Naive thymus-derived CD8-positive, alpha-beta T cell (primary cell): ENCODE measurements at regions not wholly inside any gene's neighbourhood (a gene's known extent, or its start where the extent isn't known, plus 50 kb on each side); places are given as distances from the start of the nearest gene placed in this dataset.

Source experiments
- ATAC-seq, 2 donors: fragments of 150-1000 bp; cut with Tn5 transposase in 1 of 2; sonication (Bioruptor Pico), chemical (Tn5 transposase) in 1 of 2; 1 replicate in 1 of 2; 2 replicates in 1 of 2; pipeline ENCODE4 v1.10.0; 2021; ENCODE audit warnings: mild to moderate bottlenecking in 2 of 2, moderate library complexity in 2 of 2
- POLR2A ChIA-PET: fragments of 350-600 bp; sonication (Branson Sonifier 250); formaldehyde crosslinking; loops from one replicate; lab custom pipeline; 2021; ENCODE audit warnings: antibody characterized with exemption; lab: Charles Lee
- DNase-seq, 10 donors: peaks; one replicate each; pipeline versions ENCODE4 v3.0.0 to v3.0.0-alpha.2; 2020 to 2022
- H3K27ac Mint-ChIP-seq, 10 donors: one replicate each; pipeline ENCODE4 v1.8.0; 2020 to 2022; ENCODE audit warnings: mild to moderate bottlenecking in 10 of 10, mixed read lengths in 10 of 10, moderate library complexity in 4 of 10, inconsistent platforms in 1 of 10
- H3K27me3 Mint-ChIP-seq, 5 donors: one replicate each; pipeline ENCODE4 v1.8.0; 2021 to 2022; ENCODE audit warnings: mixed read lengths in 5 of 5
- H3K36me3 Mint-ChIP-seq, 3 donors: one replicate each; pipeline ENCODE4 v1.8.0; 2020 to 2022; ENCODE audit warnings: mixed read lengths in 3 of 3, mild to moderate bottlenecking in 2 of 3, inconsistent platforms in 1 of 3
- H3K4me1 Mint-ChIP-seq, 4 donors: one replicate each; pipeline ENCODE4 v1.8.0; 2021 to 2022; ENCODE audit warnings: mixed read lengths in 4 of 4
- H3K4me3 Mint-ChIP-seq, 10 donors: one replicate each; pipeline ENCODE4 v1.8.0; 2020 to 2022; ENCODE audit warnings: mild to moderate bottlenecking in 10 of 10, mixed read lengths in 10 of 10, moderate library complexity in 6 of 10, inconsistent platforms in 1 of 10
- H3K9me3 Mint-ChIP-seq, 9 donors: one replicate each; pipeline ENCODE4 v1.8.0; 2020 to 2022; ENCODE audit warnings: mixed read lengths in 9 of 9, mild to moderate bottlenecking in 3 of 9, inconsistent platforms in 1 of 9, moderate library complexity in 1 of 9

GRCh38 chr6:2482773-2483172, 237.4 kb upstream of the GMDS start:
- no peaks in the 10 kb centered on the region for H3K4me1 Mint-ChIP-seq
- H3K36me3 Mint-ChIP-seq = peaks cover 0 to 12% (median 2%) of the 10 kb centered on the region in 3 donors
- DNase-seq (no peak), ATAC-seq (no peak)
- H3K4me3 Mint-ChIP-seq = no peak overlapping the region
- peaks cover 3 to 20% (median 14%) of the 10 kb centered on the region in 9 donors for H3K9me3 Mint-ChIP-seq
- H3K27ac Mint-ChIP-seq = no peak overlapping the region
- POLR2A ChIA-PET = interaction anchor here (0.6 kb wide), 1 partner anchor 1179 kb away, joined by 3 read pairs; no protein-coding TSS in a partner anchor
- peaks cover 2 to 29% (median 6%) of the 10 kb centered on the region in 5 donors for H3K27me3 Mint-ChIP-seq

- Mint-ChIP-seq H3K4me1 (no peaks in the 10 kb centered on the region), H3K4me3 (no peak overlapping the region), H3K36me3 (peaks cover 0 to 12% (median 2%) of the 10 kb centered on the region in 3 donors), H3K27ac (no peak overlapping the region), H3K27me3 (peaks cover 2 to 33% (median 6%) of the 10 kb centered on the region in 5 donors), H3K9me3 (peaks cover 3 to 20% (median 14%) of the 10 kb centered on the region in 9 donors)
- DNase-seq (no peak), ATAC-seq (no peak)
- POLR2A ChIA-PET = no interaction called here
Measured at GRCh38 chr6:2481307-2481706, 235.9 kb upstream of the GMDS start.

GRCh38 chr6:2480267-2480966, 235.0 kb upstream of the GMDS start:
- no peak for DNase-seq
- H3K4me1 Mint-ChIP-seq = no peaks in the 10 kb centered on the region
- peak overlapping the region in 1 of 10 donors; percentile 42 for H3K27ac Mint-ChIP-seq
- peaks cover 3 to 20% (median 14%) of the 10 kb centered on the region in 9 donors for H3K9me3 Mint-ChIP-seq
- POLR2A ChIA-PET = no interaction called here
- peaks cover 2 to 35% (median 6%) of the 10 kb centered on the region in 5 donors for H3K27me3 Mint-ChIP-seq
- H3K36me3 Mint-ChIP-seq = peaks cover 0 to 12% (median 2%) of the 10 kb centered on the region in 3 donors
- no peak for ATAC-seq
- H3K4me3 Mint-ChIP-seq = no peak overlapping the region

- Mint-ChIP-seq H3K4me3 (no peak overlapping the region), H3K27ac (no peak overlapping the region), H3K9me3 (peaks cover 3 to 15% (median 14%) of the 10 kb centered on the region in 9 donors), H3K27me3 (peaks cover 2 to 32% (median 9%) of the 10 kb centered on the region in 5 donors), H3K36me3 (peaks cover 0 to 12% (median 2%) of the 10 kb centered on the region in 3 donors), H3K4me1 (no peaks in the 10 kb centered on the region)
- ATAC-seq (no peak), DNase-seq (no peak)
- POLR2A ChIA-PET = no interaction called here
Measured at GRCh38 chr6:2478200-2478599, 232.8 kb upstream of the GMDS start.

- H3K27ac Mint-ChIP-seq = no peak overlapping the region
- no peak for DNase-seq
- no peaks in the 10 kb centered on the region for H3K4me1 Mint-ChIP-seq
- H3K9me3 Mint-ChIP-seq = peaks cover 0 to 10% (median 9%) of the 10 kb centered on the region in 9 donors
- no peak for ATAC-seq
- H3K27me3 Mint-ChIP-seq = peaks cover 1 to 35% (median 9%) of the 10 kb centered on the region in 5 donors
- peaks cover 0 to 9% (median 2%) of the 10 kb centered on the region in 3 donors for H3K36me3 Mint-ChIP-seq
- H3K4me3 Mint-ChIP-seq = no peak overlapping the region
- POLR2A ChIA-PET = no interaction called here
Measured at GRCh38 chr6:2477666-2478065, 232.3 kb upstream of the GMDS start.

GRCh38 chr6:2477250-2477649, 231.8 kb upstream of the GMDS start:
- H3K4me1 Mint-ChIP-seq = no peaks in the 10 kb centered on the region
- POLR2A ChIA-PET = no interaction called here
- peaks cover 1 to 39% (median 9%) of the 10 kb centered on the region in 5 donors for H3K27me3 Mint-ChIP-seq
- peaks cover 0 to 6% (median 1%) of the 10 kb centered on the region in 3 donors for H3K36me3 Mint-ChIP-seq
- ATAC-seq = no peak
- no peak for DNase-seq
- no peak overlapping the region for H3K4me3 Mint-ChIP-seq
- peaks cover 0 to 6% (median 4%) of the 10 kb centered on the region in 9 donors for H3K9me3 Mint-ChIP-seq
- no peak overlapping the region for H3K27ac Mint-ChIP-seq

GRCh38 chr6:2476376-2476775, 231.0 kb upstream of the GMDS start:
- Mint-ChIP-seq H3K4me1 (peaks cover 0 to 2% (median 0%) of the 10 kb centered on the region in 4 donors), H3K9me3 (peaks cover 0 to 3% (median 0%) of the 10 kb centered on the region in 9 donors), H3K36me3 (no peaks in the 10 kb centered on the region), H3K27me3 (peaks cover 3 to 39% (median 11%) of the 10 kb centered on the region in 5 donors), H3K4me3 (no peak overlapping the region), H3K27ac (no peak overlapping the region)
- POLR2A ChIA-PET = no interaction called here
- DNase-seq (no peak), ATAC-seq (no peak)

- Mint-ChIP-seq H3K36me3 (no peaks in the 10 kb centered on the region), H3K9me3 (no peaks in the 10 kb centered on the region), H3K4me1 (peaks cover 0 to 2% (median 0%) of the 10 kb centered on the region in 4 donors), H3K27ac (no peak overlapping the region), H3K4me3 (no peak overlapping the region), H3K27me3 (peaks cover 13 to 49% (median 35%) of the 10 kb centered on the region in 5 donors)
- ATAC-seq = no peak
- no peak for DNase-seq
- POLR2A ChIA-PET = no interaction called here
Measured at GRCh38 chr6:2471472-2471871, 226.1 kb upstream of the GMDS start.

- no peak overlapping the region for H3K27ac Mint-ChIP-seq
- peaks cover 0 to 2% (median 0%) of the 10 kb centered on the region in 4 donors for H3K4me1 Mint-ChIP-seq
- ATAC-seq (no peak), DNase-seq (no peak)
- H3K36me3 Mint-ChIP-seq = no peaks in the 10 kb centered on the region
- peaks cover 16 to 53% (median 37%) of the 10 kb centered on the region in 5 donors for H3K27me3 Mint-ChIP-seq
- no peak overlapping the region for H3K4me3 Mint-ChIP-seq
- no peaks in the 10 kb centered on the region for H3K9me3 Mint-ChIP-seq
- POLR2A ChIA-PET = no interaction called here
Measured at GRCh38 chr6:2469428-2469827, 224.0 kb upstream of the GMDS start.

- Mint-ChIP-seq H3K27me3 (peaks cover 16 to 53% (median 37%) of the 10 kb centered on the region in 5 donors), H3K4me1 (peaks cover 0 to 2% (median 0%) of the 10 kb centered on the region in 4 donors)
- POLR2A ChIA-PET = no interaction called here
Measured at GRCh38 chr6:2468601-2468955, 223.2 kb upstream of the GMDS start.

GRCh38 chr6:2467929-2468600, 222.7 kb upstream of the GMDS start:
- POLR2A ChIA-PET = no interaction called here
- peaks cover 16 to 51% (median 40%) of the 10 kb centered on the region in 5 donors for H3K27me3 Mint-ChIP-seq
- no peak for ATAC-seq

More at GRCh38 chr6:2468601-2468955, 223.2 kb upstream of the GMDS start:
- no peak for ATAC-seq
- Mint-ChIP-seq H3K9me3 (no peaks in the 10 kb centered on the region), H3K36me3 (no peaks in the 10 kb centered on the region), H3K27ac (no peak overlapping the region), H3K4me3 (no peak overlapping the region)
- DNase-seq = no peak

GRCh38 chr6:2465336-2465735, 219.9 kb upstream of the GMDS start:
- no peak for DNase-seq
- Mint-ChIP-seq H3K27me3 (peaks cover 14 to 43% (median 37%) of the 10 kb centered on the region in 5 donors), H3K36me3 (no peaks in the 10 kb centered on the region), H3K4me1 (no peaks in the 10 kb centered on the region), H3K9me3 (no peaks in the 10 kb centered on the region), H3K4me3 (no peak overlapping the region), H3K27ac (no peak overlapping the region)
- POLR2A ChIA-PET = no interaction called here
- ATAC-seq = no peak

More at GRCh38 chr6:2467929-2468600, 222.7 kb upstream of the GMDS start:
- Mint-ChIP-seq H3K27ac (no peak overlapping the region), H3K4me1 (peaks cover 0 to 2% (median 0%) of the 10 kb centered on the region in 4 donors), H3K9me3 (no peaks in the 10 kb centered on the region), H3K36me3 (no peaks in the 10 kb centered on the region), H3K4me3 (no peak overlapping the region)
- no peak for DNase-seq

GRCh38 chr6:2464641-2465040, 219.2 kb upstream of the GMDS start:
- Mint-ChIP-seq H3K27me3 (peaks cover 10 to 37% (median 32%) of the 10 kb centered on the region in 5 donors), H3K4me3 (no peak overlapping the region), H3K9me3 (no peaks in the 10 kb centered on the region), H3K27ac (no peak overlapping the region), H3K4me1 (no peaks in the 10 kb centered on the region), H3K36me3 (no peaks in the 10 kb centered on the region)
- no peak for DNase-seq
- POLR2A ChIA-PET = no interaction called here
- ATAC-seq = no peak
